K562 (cell line): ENCODE measurements at regions not wholly inside any gene's neighbourhood (a gene's known extent, or its start where the extent isn't known, plus 50 kb on each side); places are given as distances from the start of the nearest gene placed in this dataset.

Source experiments
- ATAC-seq: fragments of 200-7000 bp; cut with Tn5 transposase; 3 replicates; pipeline ENCODE4 v1.9.1; 2020; ENCODE audit warnings: moderate library complexity
- BruUV-seq: library from RNA; stranded (reverse); fragments of 400-500 nt; replicated peaks from 2 replicates; lab custom pipeline; 2021; lab: Mats Ljungman, UMichigan
- CTCF ChIA-PET: fragments of 300-600 bp; formaldehyde crosslinking; extraction: SDS; loops from one replicate; lab custom pipeline; 2021; ENCODE audit warnings: low intra/inter-chr PET ratio; lab: Yijun Ruan, JAX
- POLR2A ChIA-PET: fragments of 300-600, 350-650 bp; sonication (Branson Sonifier 250); formaldehyde crosslinking; extraction: SDS; loops from one replicate; lab custom pipeline; 2021; ENCODE audit warnings: antibody characterized with exemption, inconsistent platforms; lab: Yijun Ruan, JAX
- DNase-seq, 4 experiments: peaks; one replicate each; pipeline versions ENCODE4 v3.0.0 to v3.0.0-alpha.2; 2011 to 2018; ENCODE audit warnings: low spot score in 3 of 4, mixed read lengths in 3 of 4; ENCODE audit errors: extremely low read depth in 1 of 4
- FAIRE-seq: peaks from 2 replicates; lab custom pipeline; 2011; peaks lifted over from hg19 to GRCh38; lab: Jason Lieb, UNC
- H2AFZ ChIP-seq: 2 replicates; pipeline ENCODE4 v1.6.0; 2011; ENCODE audit warnings: low read depth, low read length, control low read depth, inconsistent platforms
- H3K27ac ChIP-seq: fragments of 200-600 bp; 3 replicates; pipeline ENCODE4 v1.8.0; 2011; ENCODE audit warnings: low read depth, mild to moderate bottlenecking, control low read depth, inconsistent platforms, low read length, moderate library complexity, mixed read lengths; ENCODE audit errors: extremely low read depth
- H3K27me3 ChIP-seq, 2 experiments: fragments of 300-600 bp in 1 of 2; 2 replicates in 1 of 2; 3 replicates in 1 of 2; pipeline versions ENCODE4 v1.6.0 to v1.8.0; 2011; ENCODE audit warnings: inconsistent platforms in 2 of 2, low read length in 2 of 2, mild to moderate bottlenecking in 1 of 2, mixed read lengths in 1 of 2, moderate library complexity in 1 of 2; ENCODE audit not compliant: control insufficient read depth in 2 of 2, insufficient read depth in 2 of 2
- H3K36me3 ChIP-seq: fragments of 300-600 bp; 3 replicates; pipeline ENCODE4 v1.8.0; 2011; ENCODE audit warnings: mild to moderate bottlenecking, low read length, inconsistent platforms; ENCODE audit not compliant: control insufficient read depth, insufficient read depth
- H3K4me1 ChIP-seq, 2 experiments: fragments of 200-600 bp in 1 of 2; replicated peaks in 1 of 2; 2 replicates in 1 of 2; 3 replicates in 1 of 2; pipeline versions ENCODE4 v1.5.1 to v1.8.0; 2011; ENCODE audit warnings: inconsistent platforms in 2 of 2, low read length in 2 of 2, mild to moderate bottlenecking in 1 of 2, mixed read lengths in 1 of 2, moderate library complexity in 1 of 2; ENCODE audit not compliant: control insufficient read depth in 2 of 2, insufficient read depth in 2 of 2
- H3K4me2 ChIP-seq: 2 replicates; pipeline ENCODE4 v1.6.1; 2011; ENCODE audit warnings: low read length, control low read depth, inconsistent platforms, mixed read lengths; ENCODE audit not compliant: insufficient read depth
- H3K4me3 ChIP-seq: fragments of 200-600 bp; sonication (generic), shearing (Covaris generic); 2 replicates; pipeline ENCODE4 v1.5.1; 2016; ENCODE audit warnings: control low read depth, inconsistent platforms
- H3K79me2 ChIP-seq: fragments of 200-600 bp; 3 replicates; pipeline ENCODE4 v1.8.0; 2011; ENCODE audit warnings: low read length, inconsistent platforms; ENCODE audit not compliant: control insufficient read depth, insufficient read depth
- H3K9ac ChIP-seq, 2 experiments: 2 replicates each; pipeline versions ENCODE4 v1.6.0 to v1.6.1; 2011; ENCODE audit warnings: low read depth in 2 of 2, low read length in 2 of 2, control low read depth in 1 of 2, inconsistent platforms in 1 of 2, mild to moderate bottlenecking in 1 of 2, mixed read lengths in 1 of 2; ENCODE audit not compliant: insufficient read depth in 1 of 2
- H3K9me1 ChIP-seq: one replicate; pipeline ENCODE4 v1.6.0; 2011; ENCODE audit warnings: inconsistent platforms, mild to moderate bottlenecking, low read length, moderate library complexity; ENCODE audit not compliant: control insufficient read depth, insufficient read depth
- H3K9me3 ChIP-seq: replicated peaks from 2 replicates; pipeline ENCODE4 v1.5.1; 2011; ENCODE audit warnings: low read depth, low read length, inconsistent platforms; ENCODE audit not compliant: control insufficient read depth, insufficient read depth
- H4K20me1 ChIP-seq: replicated peaks from 2 replicates; pipeline ENCODE4 v1.6.1; 2011; ENCODE audit warnings: low read length, inconsistent platforms, mixed read lengths; ENCODE audit not compliant: control insufficient read depth, insufficient read depth
- FUS ChIP-seq: fragments of 200-400 bp; formaldehyde crosslinking; optimal IDR thresholded peaks from 2 replicates; pipeline ENCODE3; 2017; ENCODE audit warnings: low read depth, low read length
- MAFF ChIP-seq: IDR thresholded peaks from 2 replicates; pipeline ENCODE4 v1.6.1; 2012; ENCODE audit warnings: low read length, improper control_type of control experiment
- MCM3 ChIP-seq: fragments of 450-650 bp; IDR thresholded peaks from 2 replicates; pipeline ENCODE4 v1.6.1; 2016
- PCBP1 ChIP-seq: fragments of 200-400 bp; formaldehyde crosslinking; IDR thresholded peaks from 2 replicates; pipeline ENCODE4 v1.6.1; 2018; ENCODE audit warnings: mild to moderate bottlenecking, low read depth, low read length; ENCODE audit not compliant: poor library complexity, severe bottlenecking
- SETDB1 ChIP-seq: IDR thresholded peaks from one replicate; pipeline ENCODE4 v1.6.1; 2012; ENCODE audit warnings: low read length, control low read depth, inconsistent platforms
- SMARCC2 ChIP-seq: fragments of 450-650 bp; IDR thresholded peaks from 2 replicates; pipeline ENCODE4 v1.6.1; 2017; ENCODE audit warnings: antibody characterized with exemption, moderate library complexity, mild to moderate bottlenecking, low read depth
- SRF ChIP-seq, 2 experiments: fragments of 250-450, 450-650 bp in 1 of 2; sonication (Bioruptor Pico) in 1 of 2; sonication (generic) in 1 of 2; formaldehyde crosslinking; IDR thresholded peaks; 2 replicates each; pipeline versions ENCODE4 v1.5.0 to v1.5.1; 2020 to 2022; ENCODE audit warnings: mild to moderate bottlenecking in 1 of 2, missing genetic modification reagents in 1 of 2
- STAG1 ChIP-seq: sonication (generic); formaldehyde crosslinking; IDR thresholded peaks from 2 replicates; pipeline ENCODE4 v1.5.0; 2020; ENCODE audit warnings: missing genetic modification reagents, borderline replicate concordance
- STAT5A ChIP-seq: IDR thresholded peaks from 2 replicates; pipeline ENCODE4 v1.6.1; 2012; ENCODE audit warnings: low read length, inconsistent platforms, borderline replicate concordance
- WGBS: fragments of 100-300 bp; shearing (Covaris generic); methylation state at CpG from one replicate; pipeline ENCODE4 v1.1.6; 2016; ENCODE audit warnings: low coverage, mixed read lengths; ENCODE audit not compliant: insufficient coverage; ENCODE audit errors: missing lambda C conversion rate; 5-methylcytosine and 5-hydroxymethylcytosine counted together
- in situ Hi-C: fragments of 300-500 bp; cut with MboI; formaldehyde crosslinking; loops from 4 replicates; pipeline ENCODE4 v1.15.0; 2018; ENCODE audit warnings: inconsistent platforms, mixed read lengths
- intact Hi-C: fragments of 100-400 bp; cut with micrococcal nuclease; formaldehyde crosslinking; loops from 2 replicates; pipeline ENCODE4 v1.14.2; 2022
- TF ChIP-seq, protein P1 (sequence below), 2 experiments: fragments of 250-450 bp in 1 of 2; fragments of 450-650 bp in 1 of 2; sonication (Bioruptor Pico) in 1 of 2; IDR thresholded peaks; 2 replicates each; pipeline versions ENCODE4 v1.6.1 to v1.8.0; 2016 to 2021; ENCODE audit warnings: mild to moderate bottlenecking in 2 of 2, moderate library complexity in 2 of 2, missing compliant biosample characterization in 1 of 2, missing genetic modification characterization in 1 of 2
- TF ChIP-seq, protein P2 (sequence below): fragments of 250-450 bp; sonication (Bioruptor Pico); IDR thresholded peaks from 2 replicates; pipeline ENCODE4 v1.8.0; 2021; ENCODE audit warnings: moderate library complexity, mild to moderate bottlenecking, inconsistent platforms
- TF ChIP-seq, protein P3 (sequence below), 2 experiments: fragments of 200-800 bp in 1 of 2; sonication (Bioruptor generic) in 1 of 2; sonication (generic) in 1 of 2; formaldehyde crosslinking in 1 of 2; IDR thresholded peaks in 1 of 2; conservative IDR thresholded peaks in 1 of 2; 2 replicates each; pipeline versions ENCODE4 v1.5.0 to v1.6.1; 2016 to 2020; ENCODE audit warnings: missing compliant biosample characterization in 1 of 2, missing genetic modification characterization in 1 of 2, missing genetic modification reagents in 1 of 2
- TF ChIP-seq, protein P4 (sequence below), 2 experiments: fragments of 450-650 bp; IDR thresholded peaks; 2 replicates each; pipeline ENCODE4 v1.6.1; 2018; ENCODE audit warnings: mild to moderate bottlenecking in 2 of 2, low read depth in 1 of 2; ENCODE audit not compliant: partially characterized antibody in 2 of 2

DNA sequence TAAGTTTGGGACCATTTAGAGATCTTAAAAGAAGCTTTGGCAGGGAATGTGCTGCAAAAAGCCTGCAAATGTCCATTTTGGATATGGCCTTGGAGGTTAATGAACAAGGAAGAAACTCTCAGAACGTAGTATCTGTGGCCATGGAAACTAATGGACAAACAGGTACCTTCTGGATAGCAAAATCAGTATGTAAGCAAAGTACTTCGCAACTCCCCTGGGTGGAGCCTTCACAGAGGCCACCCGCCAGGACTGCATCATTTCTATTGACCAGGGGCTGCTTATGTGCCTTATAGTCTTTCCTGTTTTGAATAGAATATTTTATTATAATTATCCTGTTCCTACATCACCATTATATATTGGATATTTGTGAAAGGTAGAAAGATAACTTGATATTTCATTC is 510.8 kb upstream of the SYNCRIP start (continued):
- TF ChIP-seq FUS: no peak
- no peak for TF ChIP-seq SETDB1

DNA sequence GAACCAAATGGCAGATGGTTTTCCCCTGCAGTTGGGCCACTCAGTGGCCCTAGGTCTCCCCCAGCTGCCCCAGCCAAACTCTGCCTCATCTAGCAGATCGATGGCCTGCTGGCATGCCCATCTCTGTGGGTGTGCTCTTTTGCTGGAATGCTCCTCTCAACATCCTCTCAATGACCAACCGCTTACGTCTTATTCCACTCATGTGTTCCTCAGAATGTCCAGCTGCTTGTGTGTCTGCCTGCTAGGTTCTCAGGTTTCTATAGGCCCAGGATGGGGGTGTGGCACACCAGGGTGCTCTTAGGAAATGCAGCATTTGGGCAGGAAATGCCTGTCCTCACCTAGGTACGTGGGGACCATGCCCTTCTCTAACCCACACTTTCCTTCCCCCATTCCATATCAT is 509.9 kb upstream of the SYNCRIP start:
- DNase-seq (no peak), FAIRE-seq (no peak), ATAC-seq (no peak)
- H3K9ac ChIP-seq: no peak overlapping the region
- no peaks in the 10 kb centered on the region for H4K20me1 ChIP-seq
- in situ Hi-C loops (no loop called here), intact Hi-C loops (no loop called here)
- no peaks in the 10 kb centered on the region for H3K27me3 ChIP-seq
- H2AFZ ChIP-seq: no peak overlapping the region
- H3K36me3 ChIP-seq: no peaks in the 10 kb centered on the region
- ChIA-PET CTCF (no interaction called here), POLR2A (no interaction called here)
- no TSS peak for BruUV-seq
- 6% methylated on average over 4 of the region's 4 CpGs for WGBS
- no peaks in the 10 kb centered on the region; the same call in 1 of the 2 replicates for H3K9me3 ChIP-seq
- H3K79me2 ChIP-seq: no peaks in the 10 kb centered on the region
- H3K27ac ChIP-seq: no peak overlapping the region
- H3K4me1 ChIP-seq: no peaks in the 10 kb centered on the region
- no peaks in the 10 kb centered on the region for H3K9me1 ChIP-seq
- no peak overlapping the region for H3K4me2 ChIP-seq
- no peak overlapping the region for H3K4me3 ChIP-seq
- no peak for TF ChIP-seq MCM3
- TF ChIP-seq SRF (CRISPR knock-in tag; IDR thresholded peaks at IDR 0.05): no peak
- TF ChIP-seq, protein P1, sequence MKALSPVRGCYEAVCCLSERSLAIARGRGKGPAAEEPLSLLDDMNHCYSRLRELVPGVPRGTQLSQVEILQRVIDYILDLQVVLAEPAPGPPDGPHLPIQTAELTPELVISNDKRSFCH (CRISPR knock-in tag; IDR thresholded peaks at IDR 0.05): no peak
- TF ChIP-seq, protein P1 (tag; IDR thresholded peaks at IDR 0.05): no peak
- TF ChIP-seq MAFF: no peak
- TF ChIP-seq STAG1 (CRISPR knock-in tag): no peak
- no peak for TF ChIP-seq PCBP1
- TF ChIP-seq STAT5A: no peak
- TF ChIP-seq, protein P2, sequence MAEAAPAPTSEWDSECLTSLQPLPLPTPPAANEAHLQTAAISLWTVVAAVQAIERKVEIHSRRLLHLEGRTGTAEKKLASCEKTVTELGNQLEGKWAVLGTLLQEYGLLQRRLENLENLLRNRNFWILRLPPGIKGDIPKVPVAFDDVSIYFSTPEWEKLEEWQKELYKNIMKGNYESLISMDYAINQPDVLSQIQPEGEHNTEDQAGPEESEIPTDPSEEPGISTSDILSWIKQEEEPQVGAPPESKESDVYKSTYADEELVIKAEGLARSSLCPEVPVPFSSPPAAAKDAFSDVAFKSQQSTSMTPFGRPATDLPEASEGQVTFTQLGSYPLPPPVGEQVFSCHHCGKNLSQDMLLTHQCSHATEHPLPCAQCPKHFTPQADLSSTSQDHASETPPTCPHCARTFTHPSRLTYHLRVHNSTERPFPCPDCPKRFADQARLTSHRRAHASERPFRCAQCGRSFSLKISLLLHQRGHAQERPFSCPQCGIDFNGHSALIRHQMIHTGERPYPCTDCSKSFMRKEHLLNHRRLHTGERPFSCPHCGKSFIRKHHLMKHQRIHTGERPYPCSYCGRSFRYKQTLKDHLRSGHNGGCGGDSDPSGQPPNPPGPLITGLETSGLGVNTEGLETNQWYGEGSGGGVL (CRISPR knock-in tag): no peak
- no peak for TF ChIP-seq SMARCC2
- TF ChIP-seq, protein P3, sequence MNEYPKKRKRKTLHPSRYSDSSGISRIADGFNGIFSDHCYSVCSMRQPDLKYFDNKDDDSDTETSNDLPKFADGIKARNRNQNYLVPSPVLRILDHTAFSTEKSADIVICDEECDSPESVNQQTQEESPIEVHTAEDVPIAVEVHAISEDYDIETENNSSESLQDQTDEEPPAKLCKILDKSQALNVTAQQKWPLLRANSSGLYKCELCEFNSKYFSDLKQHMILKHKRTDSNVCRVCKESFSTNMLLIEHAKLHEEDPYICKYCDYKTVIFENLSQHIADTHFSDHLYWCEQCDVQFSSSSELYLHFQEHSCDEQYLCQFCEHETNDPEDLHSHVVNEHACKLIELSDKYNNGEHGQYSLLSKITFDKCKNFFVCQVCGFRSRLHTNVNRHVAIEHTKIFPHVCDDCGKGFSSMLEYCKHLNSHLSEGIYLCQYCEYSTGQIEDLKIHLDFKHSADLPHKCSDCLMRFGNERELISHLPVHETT (CRISPR knock-in tag; conservative IDR thresholded peaks at IDR 0.05 in 1 of 2, IDR thresholded peaks at IDR 0.05 in 1 of 2): no peak
- TF ChIP-seq, protein P4, sequence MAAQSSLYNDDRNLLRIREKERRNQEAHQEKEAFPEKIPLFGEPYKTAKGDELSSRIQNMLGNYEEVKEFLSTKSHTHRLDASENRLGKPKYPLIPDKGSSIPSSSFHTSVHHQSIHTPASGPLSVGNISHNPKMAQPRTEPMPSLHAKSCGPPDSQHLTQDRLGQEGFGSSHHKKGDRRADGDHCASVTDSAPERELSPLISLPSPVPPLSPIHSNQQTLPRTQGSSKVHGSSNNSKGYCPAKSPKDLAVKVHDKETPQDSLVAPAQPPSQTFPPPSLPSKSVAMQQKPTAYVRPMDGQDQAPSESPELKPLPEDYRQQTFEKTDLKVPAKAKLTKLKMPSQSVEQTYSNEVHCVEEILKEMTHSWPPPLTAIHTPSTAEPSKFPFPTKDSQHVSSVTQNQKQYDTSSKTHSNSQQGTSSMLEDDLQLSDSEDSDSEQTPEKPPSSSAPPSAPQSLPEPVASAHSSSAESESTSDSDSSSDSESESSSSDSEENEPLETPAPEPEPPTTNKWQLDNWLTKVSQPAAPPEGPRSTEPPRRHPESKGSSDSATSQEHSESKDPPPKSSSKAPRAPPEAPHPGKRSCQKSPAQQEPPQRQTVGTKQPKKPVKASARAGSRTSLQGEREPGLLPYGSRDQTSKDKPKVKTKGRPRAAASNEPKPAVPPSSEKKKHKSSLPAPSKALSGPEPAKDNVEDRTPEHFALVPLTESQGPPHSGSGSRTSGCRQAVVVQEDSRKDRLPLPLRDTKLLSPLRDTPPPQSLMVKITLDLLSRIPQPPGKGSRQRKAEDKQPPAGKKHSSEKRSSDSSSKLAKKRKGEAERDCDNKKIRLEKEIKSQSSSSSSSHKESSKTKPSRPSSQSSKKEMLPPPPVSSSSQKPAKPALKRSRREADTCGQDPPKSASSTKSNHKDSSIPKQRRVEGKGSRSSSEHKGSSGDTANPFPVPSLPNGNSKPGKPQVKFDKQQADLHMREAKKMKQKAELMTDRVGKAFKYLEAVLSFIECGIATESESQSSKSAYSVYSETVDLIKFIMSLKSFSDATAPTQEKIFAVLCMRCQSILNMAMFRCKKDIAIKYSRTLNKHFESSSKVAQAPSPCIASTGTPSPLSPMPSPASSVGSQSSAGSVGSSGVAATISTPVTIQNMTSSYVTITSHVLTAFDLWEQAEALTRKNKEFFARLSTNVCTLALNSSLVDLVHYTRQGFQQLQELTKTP (IDR thresholded peaks at IDR 0.05; ENCODE audit: low read depth in 1 of 2, partially characterized antibody in 2 of 2): no peak
